Chondrocyte (in vitro differentiated cells): ENCODE measurements at regions not wholly inside any gene's neighbourhood (a gene's known extent, or its start where the extent isn't known, plus 50 kb on each side); places are given as distances from the start of the nearest gene placed in this dataset.
"Not testable (repeated sequence)": the region's sequence is repeated elsewhere in the genome, so short reads cannot be mapped to it uniquely, and the experiment has no call there.

Experiments used
- DNase-seq: peaks from one replicate; pipeline ENCODE4 v3.0.0; 2021; ENCODE audit warnings: mixed read lengths, low spot score
- H3K27ac Mint-ChIP-seq: one replicate; pipeline ENCODE4 v1.8.0; 2021; ENCODE audit warnings: mild to moderate bottlenecking, moderate library complexity, mixed read lengths; ENCODE audit not compliant: unreplicated experiment
- H3K27me3 Mint-ChIP-seq: 2 replicates; pipeline ENCODE4 v1.8.0; 2021; ENCODE audit warnings: low read depth, mixed read lengths
- H3K36me3 Mint-ChIP-seq: 2 replicates; pipeline ENCODE4 v1.8.0; 2021; ENCODE audit warnings: low read depth, mixed read lengths
- H3K4me1 Mint-ChIP-seq: 2 replicates; pipeline ENCODE4 v1.8.0; 2021; ENCODE audit warnings: low read depth, mild to moderate bottlenecking, mixed read lengths
- H3K4me3 Mint-ChIP-seq: one replicate; pipeline ENCODE4 v1.8.0; 2021; ENCODE audit warnings: mild to moderate bottlenecking, moderate library complexity, mixed read lengths; ENCODE audit not compliant: unreplicated experiment
- H3K9me3 Mint-ChIP-seq: 2 replicates; pipeline ENCODE4 v1.8.0; 2021; ENCODE audit warnings: low read depth, mixed read lengths
- CTCF ChIP-seq: fragments of 200-600 bp; sonication (generic); IDR thresholded peaks from 2 replicates; pipeline ENCODE4 v1.5.0; 2021; ENCODE audit warnings: antibody characterized with exemption, mild to moderate bottlenecking, moderate library complexity

- H3K36me3 Mint-ChIP-seq, result peaks cover 1% of the 10 kb centered on the region
- no peak overlapping the region for H3K27ac Mint-ChIP-seq
- no peak overlapping the region for H3K4me3 Mint-ChIP-seq
- H3K27me3 Mint-ChIP-seq, result no peaks in the 10 kb centered on the region
- no peak for DNase-seq
- TF ChIP-seq CTCF, result peak; percentile 18
- H3K4me1 Mint-ChIP-seq, result no peaks in the 10 kb centered on the region
- peaks cover 15% of the 10 kb centered on the region for H3K9me3 Mint-ChIP-seq
Measured at GRCh38 chr3:145915787-145916186, 245.2 kb downstream of the PLOD2 start.

- peaks cover 11% of the 10 kb centered on the region for H3K9me3 Mint-ChIP-seq
- not testable (repeated sequence) for H3K36me3 Mint-ChIP-seq, H3K27me3 Mint-ChIP-seq, H3K4me3 Mint-ChIP-seq, DNase-seq, H3K27ac Mint-ChIP-seq, H3K4me1 Mint-ChIP-seq
Measured at GRCh38 chr3:145927736-145928135, 233.2 kb downstream of the PLOD2 start.

DNA sequence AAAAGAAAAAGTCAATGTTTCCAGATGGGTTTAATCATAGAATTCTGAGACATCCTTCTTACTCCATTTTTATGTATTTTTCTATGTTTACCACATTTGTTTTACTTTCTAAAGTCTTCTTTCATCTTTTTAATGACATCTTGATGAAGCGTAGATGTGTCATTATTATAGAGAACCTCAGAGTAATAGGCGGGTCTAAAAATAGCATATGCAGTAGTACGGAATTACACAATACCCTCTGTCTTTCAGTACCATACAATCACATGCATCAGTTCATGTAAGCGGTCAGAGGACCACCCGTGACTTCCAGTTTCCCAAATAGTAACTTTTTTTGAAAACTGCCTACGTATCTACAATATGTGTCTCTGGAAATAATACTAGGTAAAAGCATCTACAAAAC is 224.0 kb downstream of the PLOD2 start:
- H3K36me3 Mint-ChIP-seq, result no peaks in the 10 kb centered on the region
- no peak for DNase-seq
- no peak for TF ChIP-seq CTCF
- no peak overlapping the region for H3K27ac Mint-ChIP-seq
- H3K9me3 Mint-ChIP-seq, result no peaks in the 10 kb centered on the region
- no peaks in the 10 kb centered on the region for H3K4me1 Mint-ChIP-seq
- H3K4me3 Mint-ChIP-seq, result no peak overlapping the region
- H3K27me3 Mint-ChIP-seq, result no peaks in the 10 kb centered on the region

GRCh38 chr3:145939431-145939830 is 221.6 kb downstream of the PLOD2 start:
- Mint-ChIP-seq H3K4me3 (no peak overlapping the region), H3K4me1 (no peaks in the 10 kb centered on the region), H3K9me3 (no peaks in the 10 kb centered on the region), H3K27ac (no peak overlapping the region), H3K36me3 (no peaks in the 10 kb centered on the region), H3K27me3 (no peaks in the 10 kb centered on the region)
- no peak for DNase-seq
- TF ChIP-seq CTCF, result no peak

DNA sequence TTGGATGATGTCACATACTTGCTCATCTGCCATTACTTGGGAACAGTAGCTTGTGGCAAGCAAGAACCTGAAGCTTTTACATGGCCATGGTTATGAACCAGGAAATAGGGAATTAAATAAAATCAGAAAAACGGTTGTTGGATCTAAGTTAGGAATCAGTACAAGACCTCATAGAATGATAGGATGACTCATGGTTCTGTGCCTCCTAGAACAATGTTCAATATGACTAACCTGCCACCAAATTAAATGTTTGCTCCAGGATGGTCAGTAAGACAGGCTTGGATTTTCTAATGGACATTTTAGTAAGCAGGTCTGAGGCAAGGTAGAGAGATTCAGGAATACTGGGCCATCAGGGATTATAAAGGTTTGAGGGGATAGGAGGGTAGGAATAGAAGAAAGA is 218.9 kb downstream of the PLOD2 start:
- no peak for TF ChIP-seq CTCF
- no peaks in the 10 kb centered on the region for H3K4me1 Mint-ChIP-seq
- no peak for DNase-seq

DNA sequence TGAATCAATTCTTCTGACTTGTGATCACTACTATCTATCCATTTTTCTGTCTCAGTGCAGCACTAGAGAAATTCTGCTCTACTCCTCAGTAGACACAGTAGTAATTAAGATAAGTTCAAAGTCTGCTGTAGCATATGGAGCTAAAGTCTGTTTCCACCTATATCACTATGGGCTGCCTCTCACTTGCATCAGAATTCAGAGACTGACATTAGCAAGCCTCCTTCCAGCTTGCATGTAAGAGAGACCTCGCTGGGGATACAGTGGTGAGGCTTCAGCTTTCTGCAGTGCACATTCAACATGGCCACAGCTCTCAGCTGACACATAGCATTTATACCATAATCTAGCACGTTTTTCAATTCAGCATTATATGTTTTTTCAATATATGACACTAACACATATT is 217.0 kb downstream of the PLOD2 start:
- H3K4me1 Mint-ChIP-seq, result no peaks in the 10 kb centered on the region
- no peak overlapping the region for H3K27ac Mint-ChIP-seq
- DNase-seq, result no peak
- H3K36me3 Mint-ChIP-seq, result peaks cover 2% of the 10 kb centered on the region
- H3K27me3 Mint-ChIP-seq, result no peaks in the 10 kb centered on the region
- no peak for TF ChIP-seq CTCF
- H3K9me3 Mint-ChIP-seq, result peaks cover 11% of the 10 kb centered on the region
- H3K4me3 Mint-ChIP-seq, result no peak overlapping the region

More for the DNA sequence above, 218.9 kb downstream of the PLOD2 start:
- H3K4me3 Mint-ChIP-seq, result no peak overlapping the region
- no peaks in the 10 kb centered on the region for H3K27me3 Mint-ChIP-seq
- H3K9me3 Mint-ChIP-seq, result no peaks in the 10 kb centered on the region
- no peak overlapping the region for H3K27ac Mint-ChIP-seq
- no peaks in the 10 kb centered on the region for H3K36me3 Mint-ChIP-seq
